ENCODE measurements at regions not wholly inside any gene's neighbourhood (a gene's known extent, or its start where the extent isn't known, plus 50 kb on each side); places are given as distances from the start of the nearest gene placed in this dataset.

DNA sequence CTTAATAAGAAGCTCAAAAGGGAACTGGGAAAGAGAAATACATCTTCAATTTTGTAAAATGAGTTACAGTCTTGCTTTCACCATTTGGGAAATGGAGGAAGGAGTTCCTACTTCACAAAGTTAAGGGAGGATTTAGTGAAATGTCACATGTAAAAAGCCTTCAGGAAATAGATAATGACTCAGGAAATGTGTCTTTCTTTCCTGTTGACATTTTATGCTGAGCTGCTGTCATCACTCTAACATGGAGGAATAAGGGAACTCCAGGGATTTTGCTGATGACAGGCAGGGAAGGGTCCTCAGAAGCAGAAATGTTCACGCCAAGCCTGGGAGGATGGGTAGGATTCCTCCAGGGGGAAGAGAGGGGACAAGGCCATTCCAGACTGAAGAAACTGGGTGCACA lies 251.1 kb downstream of the USP46 start:
- TF ChIP-seq, protein P1, sequence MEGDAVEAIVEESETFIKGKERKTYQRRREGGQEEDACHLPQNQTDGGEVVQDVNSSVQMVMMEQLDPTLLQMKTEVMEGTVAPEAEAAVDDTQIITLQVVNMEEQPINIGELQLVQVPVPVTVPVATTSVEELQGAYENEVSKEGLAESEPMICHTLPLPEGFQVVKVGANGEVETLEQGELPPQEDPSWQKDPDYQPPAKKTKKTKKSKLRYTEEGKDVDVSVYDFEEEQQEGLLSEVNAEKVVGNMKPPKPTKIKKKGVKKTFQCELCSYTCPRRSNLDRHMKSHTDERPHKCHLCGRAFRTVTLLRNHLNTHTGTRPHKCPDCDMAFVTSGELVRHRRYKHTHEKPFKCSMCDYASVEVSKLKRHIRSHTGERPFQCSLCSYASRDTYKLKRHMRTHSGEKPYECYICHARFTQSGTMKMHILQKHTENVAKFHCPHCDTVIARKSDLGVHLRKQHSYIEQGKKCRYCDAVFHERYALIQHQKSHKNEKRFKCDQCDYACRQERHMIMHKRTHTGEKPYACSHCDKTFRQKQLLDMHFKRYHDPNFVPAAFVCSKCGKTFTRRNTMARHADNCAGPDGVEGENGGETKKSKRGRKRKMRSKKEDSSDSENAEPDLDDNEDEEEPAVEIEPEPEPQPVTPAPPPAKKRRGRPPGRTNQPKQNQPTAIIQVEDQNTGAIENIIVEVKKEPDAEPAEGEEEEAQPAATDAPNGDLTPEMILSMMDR (IDR thresholded peaks at IDR 0.05): no peak
- TF ChIP-seq POLR2A (IDR thresholded peaks at IDR 0.05): no peak
